GM21786 (cell line): ENCODE measurements at regions not wholly inside any gene's neighbourhood (a gene's known extent, or its start where the extent isn't known, plus 50 kb on each side); places are given as distances from the start of the nearest gene placed in this dataset.

Source experiments
- ATAC-seq: cut with Tn5 transposase; IDR thresholded peaks from one replicate; pipeline ENCODE4 v1.9.1; 2021; ENCODE audit not compliant: unreplicated experiment

- no peak for ATAC-seq
Measured at GRCh38 chr15:69652751-69653305, 200.2 kb downstream of the RPLP1 start.

DNA sequence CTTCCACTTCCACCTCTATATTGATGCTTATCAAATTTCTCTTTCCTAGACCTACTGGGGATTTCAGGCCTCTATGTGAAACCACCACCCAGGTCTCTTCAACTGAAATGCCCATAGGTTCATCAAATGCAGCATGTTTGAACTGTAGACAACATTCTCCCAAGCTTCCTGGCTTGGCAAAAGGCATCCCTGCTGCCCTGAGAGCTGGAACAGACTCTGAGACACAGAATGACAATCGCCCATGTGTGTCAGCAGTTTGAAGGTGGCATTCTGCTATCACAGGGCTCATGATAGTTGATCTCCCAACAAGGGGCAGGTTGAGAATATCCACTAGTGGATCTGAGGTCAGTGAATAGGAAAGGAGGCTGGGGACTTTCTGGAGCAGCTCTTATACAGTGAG, 200.7 kb downstream of the RPLP1 start:
- ATAC-seq, result no peak

- ATAC-seq, result no peak
Measured at GRCh38 chr15:69653846-69654245, 201.2 kb downstream of the RPLP1 start.

GRCh38 chr15:69656271-69657030, 203.8 kb downstream of the RPLP1 start:
- no peak for ATAC-seq

GRCh38 chr15:69657626-69658025, 205.0 kb downstream of the RPLP1 start:
- no peak for ATAC-seq

DNA sequence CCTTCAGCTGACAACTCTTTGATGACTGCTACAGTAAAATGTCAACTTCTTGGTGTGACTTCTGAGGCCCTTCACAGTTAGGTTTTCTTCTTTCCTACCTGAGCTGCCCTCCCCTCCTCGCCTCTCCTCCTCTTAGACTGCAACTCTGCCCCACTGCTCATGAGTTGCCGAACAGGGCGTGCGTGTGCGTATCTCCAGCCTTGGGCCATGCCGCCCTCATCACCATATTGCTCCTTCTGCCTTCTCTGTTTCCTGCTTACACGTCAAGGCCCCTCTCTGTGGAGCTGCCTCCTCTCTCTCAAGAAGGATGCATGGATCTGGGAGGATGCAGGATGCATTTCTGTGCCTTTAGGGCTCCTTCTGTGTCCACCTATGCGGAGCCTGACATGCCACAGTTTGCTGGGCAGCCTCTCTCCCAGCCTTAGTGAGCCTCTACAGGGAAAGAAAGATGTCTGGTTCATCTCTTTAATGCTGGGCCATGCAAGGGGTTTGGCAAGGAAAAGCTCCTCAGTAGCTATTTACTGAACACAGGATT, 205.9 kb downstream of the RPLP1 start:
- ATAC-seq, result no peak

DNA sequence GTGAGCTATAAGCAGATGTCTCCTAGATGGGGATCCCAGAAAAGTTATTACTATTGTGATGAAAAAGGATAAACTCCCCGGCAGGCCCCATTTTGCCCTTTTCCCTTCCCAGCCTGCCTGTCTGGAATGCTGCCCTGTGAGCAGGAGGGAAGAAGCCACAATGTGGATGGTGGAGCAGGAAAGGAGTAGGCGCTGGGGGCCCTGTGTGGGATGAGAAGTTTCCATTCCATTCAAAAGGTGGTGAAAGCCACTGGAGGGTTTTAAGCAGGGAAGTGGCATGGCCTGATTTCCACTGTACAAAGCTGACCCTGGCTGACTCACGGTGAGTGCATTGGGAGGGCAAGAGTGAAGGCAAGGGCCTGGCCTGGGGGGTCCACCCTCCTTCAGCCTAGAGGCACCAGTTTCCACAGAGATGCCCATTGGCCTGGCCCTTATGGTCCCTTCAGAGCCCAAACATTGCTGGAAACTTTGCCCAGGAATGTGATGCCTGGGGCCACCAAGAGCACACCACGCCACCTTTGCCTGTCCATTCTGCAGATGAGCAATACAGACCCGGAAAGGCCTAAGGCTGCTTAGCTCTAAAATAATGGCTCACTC, 206.9 kb downstream of the RPLP1 start:
- no peak for ATAC-seq

DNA sequence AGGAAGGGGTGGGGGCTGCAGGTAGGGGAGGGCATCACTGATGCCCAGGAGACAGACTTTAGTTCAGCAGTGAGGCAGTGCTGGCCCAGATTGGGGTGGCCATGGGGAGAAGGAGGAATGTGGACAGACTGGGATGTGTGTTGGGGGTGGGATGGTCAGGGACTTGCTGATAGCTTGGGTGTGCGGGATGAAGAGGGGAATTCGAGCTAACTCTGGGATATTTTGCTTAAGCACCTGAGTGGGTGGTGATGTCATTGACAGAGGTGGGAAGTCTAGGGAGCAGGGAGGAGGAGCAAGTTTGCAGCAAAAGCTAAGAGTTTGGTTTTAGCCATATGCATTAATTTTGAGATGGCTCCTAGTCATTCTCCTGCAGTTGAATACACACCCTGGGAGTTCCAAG, 207.5 kb downstream of the RPLP1 start:
- ATAC-seq, result no peak

DNA sequence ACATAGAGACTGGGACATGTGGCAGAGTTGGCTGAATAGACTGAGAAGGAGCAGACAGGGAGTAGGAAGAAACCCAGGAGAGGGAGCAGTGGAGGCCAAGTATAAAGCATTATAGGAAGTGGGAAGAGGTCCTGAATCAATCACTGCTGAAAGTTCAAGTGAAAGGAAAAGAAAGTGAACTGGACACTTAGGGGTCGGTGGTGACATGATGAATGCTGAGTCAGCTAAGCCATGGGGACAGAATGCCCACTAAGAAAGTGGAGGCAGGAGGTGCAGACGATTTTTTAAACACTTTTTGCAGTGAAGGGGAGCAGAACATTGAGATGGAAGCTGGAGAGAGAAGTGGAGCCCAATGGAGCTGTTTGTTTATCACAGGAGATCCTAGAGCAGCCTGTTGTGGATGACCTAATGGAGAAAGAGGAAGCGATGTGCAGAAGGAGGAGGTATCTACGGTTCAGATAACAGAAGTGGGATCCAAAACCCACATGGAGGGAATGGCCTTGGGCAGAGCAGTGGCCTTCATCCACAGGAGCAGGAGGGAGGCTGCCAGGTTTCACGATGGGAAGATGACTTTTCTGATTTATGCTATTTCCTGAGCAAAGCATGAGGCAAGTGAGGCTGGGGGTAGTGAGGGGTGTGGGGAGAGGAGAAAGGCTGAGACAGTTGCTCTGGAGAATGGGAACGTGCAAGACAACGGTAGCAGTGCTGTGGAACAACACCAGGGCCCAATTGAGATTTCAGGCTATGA, 208.2 kb downstream of the RPLP1 start:
- ATAC-seq, result no peak

- ATAC-seq, result no peak
Measured at GRCh38 chr15:69661446-69661845, 208.8 kb downstream of the RPLP1 start.

DNA sequence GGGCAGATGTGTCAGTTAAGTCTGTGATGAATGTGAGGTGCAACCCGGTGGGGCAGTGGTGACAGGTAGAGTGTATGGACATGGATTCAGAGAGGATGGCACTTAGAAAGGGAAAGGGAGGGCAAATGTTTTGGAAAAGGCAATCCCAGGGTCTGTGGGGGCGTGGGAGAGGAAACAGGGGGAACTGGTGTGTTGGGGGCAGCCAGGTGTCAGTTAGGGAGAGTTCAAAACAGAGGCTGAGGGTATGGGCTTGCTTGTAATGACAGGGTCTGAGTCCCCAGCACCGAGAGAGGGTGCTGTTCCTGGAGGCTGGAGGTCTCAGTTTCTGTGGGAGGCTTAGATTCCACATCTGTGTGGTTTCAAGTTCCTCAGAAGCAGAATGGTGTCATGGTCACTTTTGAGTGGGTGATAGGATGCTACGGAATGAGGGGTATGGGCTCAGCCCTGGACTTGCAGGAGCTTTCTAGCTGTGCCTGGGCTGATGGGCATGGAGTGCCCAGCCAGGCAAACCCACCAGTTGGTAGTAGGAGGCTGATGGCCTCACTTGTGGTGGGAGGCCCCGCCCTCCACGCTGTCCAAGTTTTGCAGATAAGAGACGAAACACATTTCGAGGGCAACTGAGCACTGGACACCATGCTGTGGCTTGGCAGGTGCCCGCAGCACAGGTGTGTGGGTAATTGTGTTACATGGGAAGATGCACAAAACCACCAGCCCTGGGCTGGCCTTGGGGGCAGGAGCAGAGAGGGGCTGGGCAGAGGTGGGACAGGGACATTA, 209.4 kb downstream of the RPLP1 start:
- ATAC-seq, result no peak

GRCh38 chr15:69662645-69663000, 210.0 kb downstream of the RPLP1 start:
- ATAC-seq, result no peak

DNA sequence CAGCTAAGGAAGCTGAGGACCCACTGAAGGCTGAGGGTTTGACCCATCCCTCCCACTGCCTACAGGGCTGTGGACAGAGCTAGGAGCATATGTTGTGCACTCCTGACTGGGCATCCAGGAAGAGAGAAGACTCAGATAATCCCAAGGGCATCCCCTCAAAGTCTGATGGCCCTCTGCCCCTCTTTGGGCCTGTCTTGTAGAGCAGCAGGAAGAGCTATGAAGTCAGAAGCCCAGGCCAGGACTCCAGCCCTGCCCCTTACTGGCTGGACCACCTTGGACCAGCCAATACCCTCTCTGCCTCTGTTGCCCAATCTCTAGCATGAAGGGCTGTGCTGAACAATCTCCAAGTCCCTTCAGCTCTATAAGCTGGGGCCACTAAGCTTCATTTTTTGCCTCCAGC, 210.8 kb downstream of the RPLP1 start:
- ATAC-seq, result no peak

GRCh38 chr15:69663982-69664381, 211.4 kb downstream of the RPLP1 start:
- ATAC-seq, result no peak

- ATAC-seq, result no peak
Measured at GRCh38 chr15:69664572-69665571, 212.3 kb downstream of the RPLP1 start.

DNA sequence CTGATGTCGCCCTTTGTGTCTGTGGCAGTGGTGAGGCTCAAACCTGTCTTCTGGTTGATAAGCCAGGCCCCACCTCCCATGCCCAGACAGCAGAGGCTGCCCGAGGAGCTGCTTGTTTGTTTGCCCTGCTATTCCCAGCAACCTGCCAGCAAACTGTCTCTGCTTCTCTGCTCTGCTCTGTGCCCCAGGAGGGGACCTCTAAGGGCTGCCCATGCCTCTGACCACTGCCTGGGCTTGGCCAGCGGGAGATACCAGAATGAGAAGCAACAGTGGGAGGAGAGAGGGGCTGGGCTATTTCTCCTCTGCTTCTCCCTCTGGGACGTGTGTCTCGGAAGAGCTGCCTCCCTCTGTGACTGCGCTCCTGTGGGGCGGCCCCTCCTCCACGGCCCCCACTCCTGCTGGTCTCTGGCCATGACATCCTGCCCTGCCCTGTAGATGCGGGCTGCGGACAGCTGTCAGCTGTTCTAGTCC, 213.1 kb downstream of the RPLP1 start:
- ATAC-seq, result no peak

GRCh38 chr15:69666441-69666882, 213.8 kb downstream of the RPLP1 start:
- no peak for ATAC-seq

DNA sequence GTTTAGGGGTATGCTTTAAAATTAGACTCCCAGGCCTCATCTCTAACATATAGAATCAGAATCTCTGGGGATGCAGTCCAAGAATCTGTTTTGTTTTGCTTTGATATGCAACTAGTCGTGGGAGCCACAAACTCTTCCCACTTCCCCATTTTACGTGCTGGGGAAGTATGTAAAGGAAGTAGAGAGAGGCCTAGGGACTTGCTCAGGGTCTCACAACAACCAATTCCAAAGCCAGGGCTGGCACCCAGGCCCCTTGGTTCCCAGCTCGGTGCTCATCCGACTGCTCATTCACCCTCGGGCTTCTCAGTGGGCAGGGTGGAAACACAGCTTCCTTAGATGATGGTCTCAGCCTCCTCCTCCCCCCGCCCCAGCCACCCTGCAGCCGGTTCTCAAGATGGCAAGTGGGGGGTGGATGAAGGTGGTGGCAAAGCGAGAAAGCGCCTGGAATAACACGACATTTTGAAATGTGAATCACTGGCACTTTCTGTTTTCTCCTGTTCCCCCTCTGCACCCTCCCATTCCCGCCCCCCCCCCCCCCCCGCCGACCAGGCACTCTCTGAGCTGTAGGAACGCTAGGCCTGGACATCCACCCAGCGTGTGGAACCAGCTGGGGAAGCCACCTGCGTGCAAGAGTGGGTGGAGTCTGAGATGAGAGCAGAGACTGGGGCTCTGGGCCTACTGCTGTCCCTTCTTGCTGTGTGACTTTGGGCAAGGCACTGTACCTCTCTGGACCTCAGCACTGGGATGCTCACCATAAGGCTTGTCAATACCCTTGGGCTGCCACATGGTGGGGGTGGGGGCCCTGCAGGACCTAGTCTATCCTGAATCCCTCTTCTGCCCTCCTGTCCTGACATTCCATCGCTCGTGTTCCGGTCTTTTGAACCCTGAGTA, 214.5 kb downstream of the RPLP1 start:
- ATAC-seq, result peak; percentile 34
